HG03469 (cell line): ENCODE measurements at regions not wholly inside any gene's neighbourhood (a gene's known extent, or its start where the extent isn't known, plus 50 kb on each side); places are given as distances from the start of the nearest gene placed in this dataset.
"Not testable (repeated sequence)": the region's sequence is repeated elsewhere in the genome, so short reads cannot be mapped to it uniquely, and the experiment has no call there.

ENCODE experiments used
- ATAC-seq: cut with Tn5 transposase; IDR thresholded peaks from one replicate; pipeline ENCODE4 v1.9.1; 2021; ENCODE audit warnings: mild to moderate bottlenecking, moderate library complexity, moderate number of reproducible peaks; ENCODE audit not compliant: unreplicated experiment

- ATAC-seq, result no peak
Observed at GRCh38 chrX:45524296-45524695, 323.6 kb upstream of the DIPK2B start.

DNA sequence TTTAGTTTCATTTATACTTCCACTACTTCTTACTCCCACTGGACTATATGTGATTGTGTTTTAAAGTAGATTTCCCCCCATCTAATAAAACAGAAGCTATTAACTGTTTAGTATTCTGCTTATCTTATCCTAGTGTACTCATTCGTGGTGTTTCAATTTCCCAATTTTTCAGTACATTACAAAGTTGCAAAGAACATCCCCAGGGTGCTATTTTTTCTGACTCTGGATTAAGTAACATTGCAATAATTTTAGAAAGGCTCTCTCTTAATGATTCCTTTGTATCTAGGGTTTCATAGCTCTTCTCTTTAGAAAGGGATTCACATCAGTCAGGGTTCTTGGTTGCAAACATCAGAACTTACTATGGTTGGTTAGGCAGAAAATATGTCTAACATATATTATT, 317.9 kb upstream of the DIPK2B start:
- ATAC-seq, result no peak

GRCh38 chrX:45517090-45517973, 316.7 kb upstream of the DIPK2B start:
- no peak for ATAC-seq

DNA sequence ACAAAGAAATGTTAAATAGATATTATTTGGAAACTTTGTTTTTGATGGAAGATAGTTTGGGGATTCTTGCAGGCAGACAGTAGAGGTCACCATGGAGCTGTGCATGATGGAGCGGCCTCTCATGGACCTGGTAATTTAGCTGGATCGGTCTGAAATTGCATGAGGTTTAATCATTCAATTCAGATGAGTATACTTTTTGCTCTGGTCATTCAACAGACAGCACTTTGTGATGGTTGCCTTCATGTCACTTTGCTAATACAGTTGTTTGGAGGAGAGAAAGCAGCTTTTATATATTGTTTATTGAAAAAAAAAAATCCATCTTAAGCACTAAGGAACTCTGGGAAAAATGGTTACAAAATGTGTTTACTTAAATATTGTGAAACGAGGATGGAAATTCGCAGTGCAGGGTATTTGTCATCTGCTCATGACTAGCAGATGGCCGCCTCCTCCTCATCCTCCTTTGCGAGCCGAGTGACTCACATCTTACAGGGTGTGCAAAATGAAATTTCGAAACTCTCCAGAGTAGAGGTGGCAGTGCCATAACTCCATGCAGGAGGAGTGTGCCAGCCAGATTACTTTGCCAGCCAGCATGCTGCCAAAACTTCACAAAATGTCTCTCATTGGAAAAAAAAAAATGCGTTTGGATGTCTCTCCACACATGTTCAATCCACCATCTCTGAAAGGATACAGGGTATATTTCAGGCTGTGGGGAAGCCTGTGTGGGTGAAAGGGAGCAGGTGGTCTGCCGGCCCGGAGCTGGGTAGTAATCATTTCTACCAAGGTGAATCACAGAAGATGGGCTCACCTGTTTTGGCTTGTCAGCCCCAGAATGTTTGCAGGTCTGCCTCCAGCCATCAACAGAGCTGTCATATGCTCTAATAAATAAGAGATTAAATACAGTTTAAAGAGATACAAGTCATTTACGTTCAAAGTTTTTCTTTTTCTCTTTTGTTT, 314.9 kb upstream of the DIPK2B start:
- ATAC-seq, result no peak

DNA sequence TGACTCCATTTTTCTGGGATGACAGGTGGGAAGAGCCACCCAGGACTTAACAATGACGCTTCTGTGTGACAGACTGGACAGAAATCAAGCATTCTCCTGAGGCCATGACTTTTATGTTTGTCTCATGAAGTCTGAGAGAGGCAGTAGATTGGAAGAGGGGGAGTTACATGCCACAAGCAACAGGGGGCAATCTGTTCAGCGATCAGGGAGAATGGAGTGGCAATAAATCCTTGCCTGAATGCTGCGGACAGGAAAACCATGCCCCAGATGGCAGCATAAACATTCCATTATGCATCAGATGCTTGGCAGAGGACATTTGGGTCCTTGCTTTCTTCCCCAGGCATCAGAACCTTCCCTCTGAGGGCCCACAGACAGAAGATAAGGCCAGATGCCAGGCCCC, 312.4 kb upstream of the DIPK2B start:
- ATAC-seq, result no peak

- no peak for ATAC-seq
Observed at GRCh38 chrX:45508454-45508853, 307.8 kb upstream of the DIPK2B start.

DNA sequence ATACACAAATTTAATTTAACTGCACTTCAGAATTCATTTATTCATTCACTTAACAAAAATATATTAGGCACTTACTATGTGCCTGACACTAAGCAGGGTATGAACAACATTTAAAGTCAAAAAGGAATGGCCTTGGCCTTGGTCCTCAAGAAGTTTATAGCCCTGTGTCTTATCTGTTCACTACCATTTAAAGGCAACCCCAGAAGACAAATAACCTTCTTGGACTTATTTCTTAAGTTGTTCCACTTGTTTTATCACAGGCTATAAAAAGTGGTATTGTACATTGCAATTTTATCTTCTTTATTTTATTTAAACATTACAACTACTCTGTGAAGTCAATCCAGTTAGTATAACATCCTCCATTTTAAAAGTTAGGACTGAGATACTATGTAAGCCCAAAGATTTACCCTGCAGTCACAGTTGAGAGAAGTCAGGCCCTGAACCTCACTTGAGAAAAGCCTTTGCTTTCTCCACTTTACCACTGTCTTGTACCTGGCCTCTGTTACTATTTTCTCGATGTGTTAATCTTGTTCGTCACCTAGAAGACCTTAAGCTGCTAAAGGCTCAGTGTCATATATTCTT, 305.6 kb upstream of the DIPK2B start:
- no peak for ATAC-seq

DNA sequence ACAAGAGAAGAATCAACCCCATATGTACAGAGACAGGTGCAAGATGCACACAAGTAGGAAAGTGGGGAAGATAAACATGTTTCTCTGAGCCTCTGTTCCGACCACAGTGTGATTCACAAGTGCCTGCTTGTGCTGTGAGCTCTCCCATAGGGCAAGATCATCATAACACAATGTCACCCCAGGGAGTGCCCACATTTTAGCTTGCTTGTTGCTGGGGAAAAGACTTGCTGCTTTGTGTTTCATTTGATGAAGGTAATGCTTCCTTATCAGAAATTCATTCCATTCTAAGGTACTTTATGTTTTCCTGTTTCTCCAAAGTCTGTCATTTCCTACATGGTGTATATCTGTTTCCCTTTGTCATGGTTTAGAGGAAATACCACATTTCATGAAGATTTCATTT, 304.5 kb upstream of the DIPK2B start:
- no peak for ATAC-seq

- not testable (repeated sequence) for ATAC-seq
Observed at GRCh38 chrX:45503787-45504362, 303.2 kb upstream of the DIPK2B start.

DNA sequence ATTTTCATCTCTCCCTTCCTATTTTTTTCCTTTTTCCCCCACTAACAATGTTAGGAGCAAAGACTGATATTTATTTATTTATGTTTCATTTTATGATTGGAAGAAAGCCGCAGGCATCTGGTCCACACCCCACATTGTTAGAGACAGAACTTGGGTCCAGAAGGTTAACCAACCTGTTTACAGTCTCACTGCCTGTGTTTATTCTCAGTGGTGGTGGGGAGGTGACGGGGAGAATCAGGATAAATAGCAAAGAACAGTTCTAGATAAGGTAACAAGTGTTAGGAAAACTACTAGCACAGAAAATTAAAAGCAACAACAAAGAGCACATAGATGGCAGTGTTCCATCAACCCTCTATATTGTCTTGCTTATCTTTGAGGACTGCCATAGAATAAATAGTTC, 301.7 kb upstream of the DIPK2B start:
- ATAC-seq, result no peak

DNA sequence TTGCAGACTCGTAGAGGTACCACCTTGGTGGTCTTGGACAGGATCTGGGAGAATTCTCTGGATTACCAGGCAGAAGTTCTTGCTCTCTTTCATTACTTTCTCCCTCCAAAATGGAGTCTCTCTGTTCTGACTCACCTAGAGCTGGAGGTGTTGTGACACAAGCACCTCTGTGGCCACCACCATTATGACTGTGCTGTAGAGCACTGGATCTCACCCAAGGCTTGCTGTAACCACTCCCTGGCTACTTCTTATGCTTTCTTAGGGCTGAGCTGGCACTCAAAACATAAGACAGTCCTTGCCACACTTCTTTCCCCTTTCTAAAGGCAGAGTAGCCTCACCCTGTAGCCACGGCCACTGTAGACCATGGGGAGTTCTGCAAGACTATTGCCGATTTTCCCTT, 296.6 kb upstream of the DIPK2B start:
- ATAC-seq, result no peak

DNA sequence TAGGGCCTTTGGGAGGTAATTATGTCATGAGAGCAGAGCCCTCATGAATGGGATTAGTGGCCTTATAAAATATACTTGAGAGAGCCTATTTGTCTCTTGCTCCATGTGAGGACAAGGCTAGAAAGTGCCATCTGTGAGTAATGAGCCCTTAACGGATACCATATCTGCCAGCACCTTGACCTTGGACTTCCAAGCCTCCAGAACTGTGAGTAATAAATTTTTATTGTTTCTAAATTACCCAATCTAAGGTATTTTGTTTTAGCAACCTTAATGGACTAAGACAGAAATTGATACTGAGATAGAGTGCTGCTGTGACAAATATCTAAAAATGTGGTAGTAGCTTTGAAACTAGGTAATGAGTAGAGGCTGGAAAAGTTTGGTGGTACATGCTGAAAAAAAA, 285.0 kb upstream of the DIPK2B start:
- ATAC-seq, result no peak

DNA sequence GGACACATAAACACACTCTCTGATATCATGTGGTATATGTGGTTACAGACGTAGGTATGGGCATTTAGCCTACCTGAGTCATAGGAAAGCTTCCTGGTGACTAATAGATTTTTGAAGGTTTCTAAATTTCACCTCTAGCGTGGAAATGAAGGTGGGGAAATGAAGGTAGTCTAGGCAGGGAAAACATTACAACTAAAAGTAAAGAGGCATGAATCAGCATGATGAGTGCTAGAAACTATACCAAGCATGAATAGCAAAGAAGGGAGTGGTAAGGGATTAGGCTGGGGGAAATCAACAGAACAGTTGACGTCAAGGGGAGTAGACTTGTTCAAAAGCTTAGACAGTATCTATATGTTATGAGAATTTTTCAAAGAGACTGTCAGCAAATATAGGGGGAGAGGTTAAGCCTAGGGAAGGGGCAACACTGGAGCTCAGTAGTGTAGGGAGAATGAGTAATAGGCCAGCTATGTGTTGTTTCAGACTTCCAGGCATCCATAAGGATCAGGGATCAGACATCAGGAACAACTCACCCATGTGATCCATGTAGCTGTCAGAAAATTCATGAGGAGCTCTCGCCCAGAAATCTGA, 279.3 kb upstream of the DIPK2B start:
- ATAC-seq, result no peak

DNA sequence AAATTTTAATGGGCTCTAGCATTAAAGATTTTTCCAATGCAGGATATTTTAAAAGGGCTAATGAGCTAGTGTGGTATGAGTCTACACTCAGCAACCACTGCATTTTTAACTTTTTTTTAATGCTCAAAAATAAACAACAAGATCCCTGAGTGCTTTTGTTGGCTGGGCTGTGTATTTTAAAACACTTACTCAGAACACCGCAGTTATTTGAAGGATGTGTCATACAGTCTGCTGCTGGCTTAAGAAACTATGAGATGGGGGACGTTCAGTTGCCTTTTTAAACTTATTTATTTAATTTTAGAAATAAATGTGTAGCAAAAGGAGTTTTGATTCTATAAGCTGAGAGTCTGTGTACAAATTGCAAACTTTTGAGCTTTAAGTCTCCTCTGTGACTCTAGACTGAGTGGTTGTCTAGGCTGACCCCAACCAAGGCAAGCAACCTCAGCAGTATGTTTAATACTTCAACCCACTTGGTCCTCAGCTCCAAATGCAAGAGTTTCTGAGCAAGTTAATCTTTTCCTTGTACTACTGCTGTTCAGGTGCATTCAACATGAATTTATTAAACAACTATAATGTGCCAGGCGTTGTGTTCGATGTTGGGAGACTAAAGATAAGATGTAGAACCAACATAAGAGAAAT, 278.6 kb upstream of the DIPK2B start:
- no peak for ATAC-seq

GRCh38 chrX:45472968-45473367, 272.3 kb upstream of the DIPK2B start:
- ATAC-seq, result no peak

DNA sequence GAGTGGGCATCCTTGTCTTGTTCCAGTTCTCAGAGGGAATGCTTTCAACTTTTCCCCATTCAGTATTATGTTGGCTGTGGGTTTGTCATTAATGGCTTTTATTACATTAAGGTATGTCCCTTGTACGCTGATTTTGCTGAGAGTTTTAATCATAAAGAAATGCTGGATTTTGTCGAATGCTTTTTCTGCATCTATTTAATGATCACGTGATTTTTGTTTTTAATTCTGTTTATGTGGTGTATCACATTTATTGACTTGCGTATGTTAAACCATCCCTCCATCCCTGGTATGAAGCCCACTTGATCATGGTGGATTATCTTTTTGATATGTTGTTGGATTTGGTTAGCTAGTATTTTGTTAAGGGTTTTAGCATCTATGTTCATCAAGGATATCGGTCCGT, 266.9 kb upstream of the DIPK2B start:
- not testable (repeated sequence) for ATAC-seq

DNA sequence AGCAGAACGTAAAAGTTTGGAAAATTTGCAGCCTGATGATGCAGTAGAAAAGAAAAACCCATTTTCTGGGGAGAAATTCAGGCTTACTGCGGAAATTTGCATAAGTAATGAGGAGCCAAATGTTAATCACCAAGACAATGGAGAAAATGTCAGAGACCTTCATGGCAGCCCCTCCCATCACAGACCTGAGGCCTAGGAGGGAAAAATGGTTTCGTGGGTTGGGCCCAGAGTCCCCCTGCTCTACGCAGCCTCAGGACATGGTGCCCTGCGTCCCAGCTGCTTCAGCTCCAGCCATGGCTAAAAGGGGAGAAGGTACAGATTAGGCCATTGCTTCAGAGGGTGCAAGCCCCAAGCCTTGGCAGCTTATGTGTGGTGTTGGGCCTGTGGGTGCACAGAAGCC, 255.1 kb upstream of the DIPK2B start:
- ATAC-seq, result not testable (repeated sequence)

DNA sequence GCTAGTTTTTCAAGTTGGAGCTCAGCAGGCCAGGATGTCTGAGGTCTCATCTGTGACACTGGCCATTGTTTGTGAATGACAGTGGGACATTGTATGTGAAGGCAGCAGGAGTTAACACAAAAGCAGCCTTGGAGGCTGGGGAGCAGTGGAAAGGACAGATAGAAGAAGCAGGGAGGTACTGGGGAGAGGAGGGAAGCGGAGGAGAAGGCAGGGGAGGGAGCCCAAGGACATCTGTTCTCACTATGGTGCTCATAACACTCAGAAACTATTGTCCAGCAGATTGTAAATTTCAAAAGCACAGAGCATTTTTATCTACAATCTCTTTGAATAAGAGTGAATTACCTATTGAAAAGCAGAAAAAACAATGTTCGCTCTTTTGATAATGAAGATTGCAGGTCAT, 253.6 kb upstream of the DIPK2B start:
- ATAC-seq, result no peak

DNA sequence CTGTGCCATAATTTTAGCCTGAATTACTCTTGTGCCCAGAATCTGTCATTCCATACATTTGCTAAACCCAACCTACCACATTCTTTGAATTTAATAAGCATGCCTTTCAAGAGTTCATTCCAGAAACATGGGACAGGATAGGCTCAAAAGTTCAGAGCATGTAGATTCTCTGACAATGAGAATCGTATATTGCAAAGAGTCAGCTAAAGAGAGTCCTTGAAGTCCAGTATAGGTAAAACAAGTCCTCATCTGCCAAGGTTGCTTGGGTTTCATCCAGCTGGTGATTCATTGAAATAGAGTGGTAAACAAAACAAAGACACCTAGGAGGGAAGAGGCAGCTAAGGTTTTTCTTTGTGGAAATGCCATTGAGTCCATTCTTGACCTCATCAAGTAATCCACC, 249.3 kb upstream of the DIPK2B start:
- ATAC-seq, result no peak

- ATAC-seq, result no peak
Observed at GRCh38 chrX:45447995-45448394, 247.3 kb upstream of the DIPK2B start.
